ENCODE measurements at regions not wholly inside any gene's neighbourhood (a gene's known extent, or its start where the extent isn't known, plus 50 kb on each side); places are given as distances from the start of the nearest gene placed in this dataset.

GRCh38 chrX:23168291-23168690, 166.4 kb upstream of the PTCHD1 start:
- no peak for TF ChIP-seq CTCF (optimal IDR thresholded peaks at IDR 0.05 in 1 of 3, IDR thresholded peaks at IDR 0.05 in 1 of 3, conservative IDR thresholded peaks at IDR 0.05 in 1 of 3; ENCODE audit: extremely low read depth in 1 of 3, insufficient read depth in 2 of 3, low read length in 3 of 3)
- TF ChIP-seq EZH2 (IDR thresholded peaks at IDR 0.05; ENCODE audit: low read length) = no peak

Measured in keratinocyte (primary cell).